H54 (cell line): ENCODE measurements at regions not wholly inside any gene's neighbourhood (a gene's known extent, or its start where the extent isn't known, plus 50 kb on each side); places are given as distances from the start of the nearest gene placed in this dataset.
A peak's percentile ranks its signal among the peaks of the same experiment; 100 is the strongest.

ENCODE experiments used
- DNase-seq: peaks from one replicate; pipeline ENCODE4 v3.0.0; 2011; ENCODE audit warnings: low spot score, mixed read lengths; ENCODE audit not compliant: insufficient read length
- FAIRE-seq: peaks from 3 replicates; lab custom pipeline; 2011; peaks lifted over from hg19 to GRCh38; lab: Jason Lieb, UNC
- POLR2A ChIP-seq: IDR thresholded peaks from 2 replicates; pipeline ENCODE4 v1.6.1; 2011; ENCODE audit warnings: low read depth, mild to moderate bottlenecking, low read length

- TF ChIP-seq POLR2A: no peak
- no peak for DNase-seq
Measured at GRCh38 chr6:129936329-129937165, 75.4 kb upstream of the TMEM244 start.

GRCh38 chr6:129932321-129932720, 71.2 kb upstream of the TMEM244 start:
- DNase-seq: no peak
- no peak for TF ChIP-seq POLR2A
- no peak for FAIRE-seq

More at GRCh38 chr6:129936329-129937165, 75.4 kb upstream of the TMEM244 start:
- peak; percentile 70 for FAIRE-seq

- FAIRE-seq (peak; percentile 87), DNase-seq (no peak)
- TF ChIP-seq POLR2A: no peak
Measured at GRCh38 chr6:129929433-129929832, 68.3 kb upstream of the TMEM244 start.

- FAIRE-seq (no peak), DNase-seq (no peak)
- TF ChIP-seq POLR2A: no peak
Measured at GRCh38 chr6:129923530-129924250, 62.6 kb upstream of the TMEM244 start.

- no peak for FAIRE-seq
- DNase-seq: no peak
Measured at GRCh38 chr6:129921169-129921817, 60.2 kb upstream of the TMEM244 start.

GRCh38 chr6:129920103-129920798, 59.1 kb upstream of the TMEM244 start:
- TF ChIP-seq POLR2A: no peak
- DNase-seq (no peak), FAIRE-seq (no peak)

More at GRCh38 chr6:129921169-129921817, 60.2 kb upstream of the TMEM244 start:
- no peak for TF ChIP-seq POLR2A

GRCh38 chr6:129911732-129912131, 50.6 kb upstream of the TMEM244 start:
- TF ChIP-seq POLR2A: no peak
- no peak for DNase-seq
- no peak for FAIRE-seq
